IMR-90 (cell line): ENCODE measurements at regions not wholly inside any gene's neighbourhood (a gene's known extent, or its start where the extent isn't known, plus 50 kb on each side); places are given as distances from the start of the nearest gene placed in this dataset.

Experiments
- ATAC-seq: fragments of 200-7000 bp; cut with Tn5 transposase; 2 replicates; pipeline ENCODE4 v1.9.1; 2020; ENCODE audit warnings: low read depth, mild to moderate bottlenecking, moderate library complexity
- BruUV-seq: library from RNA; stranded (reverse); fragments of 400-500 nt; replicated peaks from 2 replicates; lab custom pipeline; 2021; lab: Mats Ljungman, UMichigan
- CTCF ChIA-PET: fragments of 300-600 bp; formaldehyde crosslinking; extraction: SDS; loops from one replicate; lab custom pipeline; 2021; ENCODE audit warnings: antibody characterized with exemption; lab: Yijun Ruan, JAX
- POLR2A ChIA-PET: fragments of 300-600 bp; sonication (Branson Sonifier 250); formaldehyde crosslinking; loops from one replicate; lab custom pipeline; 2022; ENCODE audit warnings: antibody characterized with exemption; ENCODE audit not compliant: unreplicated experiment; lab: Charles Lee
- DNase-seq: peaks from one replicate; pipeline ENCODE4 v3.0.0; 2013
- H2AFZ ChIP-seq: replicated peaks from 2 replicates; pipeline ENCODE3; 2013; ENCODE audit warnings: low read length, mild to moderate bottlenecking; ENCODE audit not compliant: poor library complexity
- H2AK5ac ChIP-seq: 2 replicates; pipeline ENCODE4 v1.6.1; 2013; ENCODE audit warnings: low read depth, low read length, inconsistent platforms
- H2AK9ac ChIP-seq: replicated peaks from 2 replicates; pipeline ENCODE3; 2013; ENCODE audit warnings: mild to moderate bottlenecking, low read depth, low read length, moderate library complexity; ENCODE audit not compliant: poor library complexity
- H2BK120ac ChIP-seq: 2 replicates; pipeline ENCODE4 v1.6.1; 2013; ENCODE audit warnings: low read depth, low read length, inconsistent platforms
- H2BK15ac ChIP-seq: 3 replicates; pipeline ENCODE4 v1.6.1; 2013; ENCODE audit warnings: low read depth, low read length, inconsistent platforms
- H2BK20ac ChIP-seq: 2 replicates; pipeline ENCODE4 v1.6.1; 2013; ENCODE audit warnings: low read depth, mild to moderate bottlenecking, inconsistent platforms, low read length, moderate library complexity
- H2BK5ac ChIP-seq: 2 replicates; pipeline ENCODE4 v1.6.1; 2013; ENCODE audit warnings: mild to moderate bottlenecking, low read depth, low read length, inconsistent platforms; ENCODE audit not compliant: poor library complexity, severe bottlenecking
- H3K14ac ChIP-seq: replicated peaks from 2 replicates; pipeline ENCODE4 v1.6.1; 2013; ENCODE audit warnings: low read depth, low read length, inconsistent platforms
- H3K18ac ChIP-seq: 2 replicates; pipeline ENCODE4 v1.6.1; 2013; ENCODE audit warnings: low read depth, low read length, control low read depth
- H3K23ac ChIP-seq: 2 replicates; pipeline ENCODE4 v1.6.1; 2013; ENCODE audit warnings: low read depth, low read length, inconsistent platforms
- H3K27ac ChIP-seq: 2 replicates; pipeline ENCODE4 v1.5.1; 2013; ENCODE audit warnings: mild to moderate bottlenecking, control low read depth, low read length; ENCODE audit not compliant: insufficient read depth
- H3K27me3 ChIP-seq: 2 replicates; pipeline ENCODE4 v1.6.1; 2013; ENCODE audit warnings: low read length; ENCODE audit not compliant: control insufficient read depth, insufficient read depth
- H3K36me3 ChIP-seq: 2 replicates; pipeline ENCODE4 v1.6.1; 2013; ENCODE audit warnings: low read length, mixed read lengths; ENCODE audit not compliant: control insufficient read depth, insufficient read depth
- H3K4ac ChIP-seq: 2 replicates; pipeline ENCODE4 v1.6.1; 2013; ENCODE audit warnings: low read depth, low read length, inconsistent platforms
- H3K4me1 ChIP-seq: 2 replicates; pipeline ENCODE4 v1.6.1; 2013; ENCODE audit warnings: low read length, mixed read lengths; ENCODE audit not compliant: control insufficient read depth, insufficient read depth
- H3K4me2 ChIP-seq: 2 replicates; pipeline ENCODE4 v1.6.1; 2013; ENCODE audit warnings: low read depth, mild to moderate bottlenecking, control low read depth, low read length, moderate library complexity
- H3K4me3 ChIP-seq: 2 replicates; pipeline ENCODE4 v1.5.1; 2013; ENCODE audit warnings: low read depth, mild to moderate bottlenecking, control low read depth, low read length, moderate library complexity; ENCODE audit not compliant: insufficient read depth
- H3K56ac ChIP-seq: 2 replicates; pipeline ENCODE4 v1.6.1; 2013; ENCODE audit warnings: low read length, inconsistent platforms; ENCODE audit not compliant: insufficient read depth; ENCODE audit errors: extremely low read depth
- H3K79me1 ChIP-seq, 2 experiments: 2 replicates each; pipeline ENCODE4 v1.6.1; 2013; ENCODE audit warnings: low read length in 2 of 2, inconsistent platforms in 1 of 2, low read depth in 1 of 2
- H3K9ac ChIP-seq: 2 replicates; pipeline ENCODE4 v1.6.1; 2013; ENCODE audit warnings: low read depth, low read length, control low read depth
- H3K9me1 ChIP-seq: 2 replicates; pipeline ENCODE4 v1.6.1; 2013; ENCODE audit warnings: low read length, inconsistent platforms; ENCODE audit not compliant: insufficient read depth
- H3K9me3 ChIP-seq: 2 replicates; pipeline ENCODE4 v1.6.1; 2013; ENCODE audit warnings: low read length; ENCODE audit not compliant: control insufficient read depth, insufficient read depth
- H4K20me1 ChIP-seq: 2 replicates; pipeline ENCODE4 v1.6.1; 2013; ENCODE audit warnings: low read length, inconsistent platforms; ENCODE audit not compliant: insufficient read depth
- H4K5ac ChIP-seq: 2 replicates; pipeline ENCODE4 v1.6.1; 2013; ENCODE audit warnings: mild to moderate bottlenecking, low read depth, low read length, control low read depth
- H4K8ac ChIP-seq, 2 experiments: 2 replicates each; pipeline ENCODE4 v1.6.1; 2013; ENCODE audit warnings: low read depth in 2 of 2, low read length in 2 of 2, control low read depth in 1 of 2, inconsistent platforms in 1 of 2
- H4K91ac ChIP-seq: 2 replicates; pipeline ENCODE4 v1.6.1; 2013; ENCODE audit warnings: low read depth, low read length, inconsistent platforms; ENCODE audit not compliant: insufficient read depth
- BHLHE40 ChIP-seq: fragments of 150-350 bp; IDR thresholded peaks from 2 replicates; pipeline ENCODE4 v1.6.1; 2016; ENCODE audit warnings: mild to moderate bottlenecking, low read depth, low read length
- CEBPB ChIP-seq: IDR thresholded peaks from 2 replicates; pipeline ENCODE4 v1.6.1; 2012; ENCODE audit warnings: low read depth, low read length, improper control_type of control experiment
- CHD1 ChIP-seq: IDR thresholded peaks from 2 replicates; pipeline ENCODE4 v1.6.1; 2012; ENCODE audit warnings: low read depth, low read length, improper control_type of control experiment
- ELK1 ChIP-seq: fragments of 150-350 bp; IDR thresholded peaks from 2 replicates; pipeline ENCODE4 v1.6.1; 2016; ENCODE audit warnings: low read depth, mild to moderate bottlenecking, low read length, moderate library complexity, borderline replicate concordance
- FOS ChIP-seq: fragments of 150-350 bp; IDR thresholded peaks from 2 replicates; pipeline ENCODE4 v1.6.1; 2016; ENCODE audit warnings: low read depth, low read length
- MAFK ChIP-seq: IDR thresholded peaks from 2 replicates; pipeline ENCODE4 v1.6.1; 2012; ENCODE audit warnings: low read depth, low read length, improper control_type of control experiment
- MAZ ChIP-seq: IDR thresholded peaks from 2 replicates; pipeline ENCODE4 v1.6.1; 2012; ENCODE audit warnings: low read depth, mild to moderate bottlenecking, low read length, improper control_type of control experiment, moderate library complexity, borderline replicate concordance
- MXI1 ChIP-seq: IDR thresholded peaks from 2 replicates; pipeline ENCODE4 v1.6.1; 2012; ENCODE audit warnings: low read depth, mild to moderate bottlenecking, low read length, moderate library complexity, borderline replicate concordance
- NFE2L2 ChIP-seq: fragments of 150-350 bp; IDR thresholded peaks from 2 replicates; pipeline ENCODE4 v1.6.1; 2016; ENCODE audit warnings: low read depth, mild to moderate bottlenecking, low read length
- POLR2A ChIP-seq: IDR thresholded peaks from 2 replicates; pipeline ENCODE4 v1.6.1; 2012; ENCODE audit warnings: mild to moderate bottlenecking, low read depth, low read length
- RAD21 ChIP-seq: IDR thresholded peaks from 2 replicates; pipeline ENCODE4 v1.6.1; 2012; ENCODE audit warnings: low read length, improper control_type of control experiment
- RCOR1 ChIP-seq: IDR thresholded peaks from 2 replicates; pipeline ENCODE4 v1.6.1; 2012; ENCODE audit warnings: mild to moderate bottlenecking, low read length, improper control_type of control experiment; ENCODE audit not compliant: insufficient replicate concordance
- RFX5 ChIP-seq: IDR thresholded peaks from 2 replicates; pipeline ENCODE4 v1.8.0; 2012; ENCODE audit warnings: low read depth, mild to moderate bottlenecking, low read length, moderate library complexity
- SMC3 ChIP-seq: fragments of 150-350 bp; IDR thresholded peaks from 2 replicates; pipeline ENCODE4 v1.6.1; 2016; ENCODE audit warnings: low read depth, mild to moderate bottlenecking, antibody characterized with exemption, low read length, moderate library complexity
- WGBS, 2 experiments: methylation state at CpG; one replicate each; pipeline versions ENCODE4 v1.1.5 to v1.1.7; 2013; ENCODE audit warnings: missing lambda C conversion rate in 2 of 2; ENCODE audit not compliant: insufficient read length in 1 of 2; ENCODE audit errors: extremely low coverage in 2 of 2; 5-methylcytosine and 5-hydroxymethylcytosine counted together
- dilution Hi-C: fragments of 300-500 bp; cut with HindIII; formaldehyde crosslinking; loops from one replicate; pipeline ENCODE4 v1.14.3; 2018; ENCODE audit warnings: low sequenced_read_pairs; ENCODE audit not compliant: unreplicated experiment
- in situ Hi-C: fragments of 300-500 bp; cut with MboI; formaldehyde crosslinking; loops from 3 replicates; pipeline ENCODE4 v1.14.3; 2019; ENCODE audit warnings: low sequenced_read_pairs, inconsistent platforms, mixed read lengths
- intact Hi-C: fragments of 100-400 bp; cut with micrococcal nuclease; formaldehyde crosslinking; loops from 2 replicates; pipeline ENCODE4 v1.10.0; 2022
- TF ChIP-seq, protein P1 (sequence below): conservative IDR thresholded peaks from 2 replicates; pipeline ENCODE4 v1.5.1; 2012; ENCODE audit warnings: mild to moderate bottlenecking, low read depth, low read length, improper control_type of control experiment
- TF ChIP-seq, protein P2 (sequence below): fragments of 150-350 bp; IDR thresholded peaks from 2 replicates; pipeline ENCODE4 v1.6.1; 2017; ENCODE audit warnings: mild to moderate bottlenecking, antibody characterized with exemption, low read length, low read depth

DNA sequence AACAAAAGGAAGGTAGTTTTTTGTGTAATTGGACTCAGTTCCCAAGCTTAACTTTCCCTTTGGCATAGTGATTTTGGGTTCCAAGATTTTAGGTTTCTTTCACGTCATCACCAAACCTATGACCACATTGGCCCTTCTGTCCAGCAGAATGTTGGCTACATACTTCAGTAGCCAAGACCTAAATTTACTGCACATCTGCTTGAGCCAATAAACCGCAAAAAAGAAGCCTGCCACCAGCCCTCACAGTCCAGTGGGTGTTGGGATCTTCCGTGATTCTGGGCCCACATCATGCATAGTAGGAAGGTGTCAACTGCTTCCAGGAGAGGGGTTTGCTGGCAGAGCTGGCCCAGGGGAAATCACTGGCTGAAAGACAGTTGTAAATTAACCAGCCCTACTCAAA lies 57.6 kb upstream of the LIPC start:
- ATAC-seq = no peak
- H2BK15ac ChIP-seq = no peak overlapping the region
- H3K23ac ChIP-seq = no peak overlapping the region
- H3K4me3 ChIP-seq = no peak overlapping the region
- in situ Hi-C loops = no loop called here
- no peak overlapping the region for H2AK9ac ChIP-seq
- H2AFZ ChIP-seq = peak overlapping the region; percentile 25
- H3K56ac ChIP-seq = no peak overlapping the region
- H3K9ac ChIP-seq = no peak overlapping the region
- dilution Hi-C loops = no loop called here
- BruUV-seq = no TSS peak
- H2BK20ac ChIP-seq = no peak overlapping the region
- H4K8ac ChIP-seq = no peak overlapping the region
- H2AK5ac ChIP-seq = no peak overlapping the region
- H4K20me1 ChIP-seq = no peaks in the 10 kb centered on the region
- no CpG with 5 or more reads among the region's 3 CpGs for WGBS, 2 experiments
- H3K14ac ChIP-seq = no peak overlapping the region; the same call in 1 of the 2 replicates
- intact Hi-C loops = no loop called here
- peaks cover 3% of the 10 kb centered on the region; the same call in 1 of the 2 replicates for H3K9me3 ChIP-seq
- DNase-seq = no peak
- H4K91ac ChIP-seq = peak overlapping the region; percentile 56
- no peak overlapping the region for H3K27ac ChIP-seq
- no peak overlapping the region for H3K4me2 ChIP-seq
- CTCF ChIA-PET = no interaction called here
- no peak overlapping the region for H3K4ac ChIP-seq
- H3K9me1 ChIP-seq = peaks cover 3% of the 10 kb centered on the region
- no peaks in the 10 kb centered on the region for H3K27me3 ChIP-seq
- H3K18ac ChIP-seq = no peak overlapping the region
- H3K79me1 ChIP-seq = no peaks in the 10 kb centered on the region
- peak overlapping the region; percentile 29; the same call in 1 of the 2 replicates for H2BK120ac ChIP-seq
- POLR2A ChIA-PET = no interaction called here
- no peaks in the 10 kb centered on the region for H3K36me3 ChIP-seq
- peaks cover 7% of the 10 kb centered on the region for H3K4me1 ChIP-seq
- no peak overlapping the region for H4K5ac ChIP-seq
- H2BK5ac ChIP-seq = no peak overlapping the region
- TF ChIP-seq, protein P1, sequence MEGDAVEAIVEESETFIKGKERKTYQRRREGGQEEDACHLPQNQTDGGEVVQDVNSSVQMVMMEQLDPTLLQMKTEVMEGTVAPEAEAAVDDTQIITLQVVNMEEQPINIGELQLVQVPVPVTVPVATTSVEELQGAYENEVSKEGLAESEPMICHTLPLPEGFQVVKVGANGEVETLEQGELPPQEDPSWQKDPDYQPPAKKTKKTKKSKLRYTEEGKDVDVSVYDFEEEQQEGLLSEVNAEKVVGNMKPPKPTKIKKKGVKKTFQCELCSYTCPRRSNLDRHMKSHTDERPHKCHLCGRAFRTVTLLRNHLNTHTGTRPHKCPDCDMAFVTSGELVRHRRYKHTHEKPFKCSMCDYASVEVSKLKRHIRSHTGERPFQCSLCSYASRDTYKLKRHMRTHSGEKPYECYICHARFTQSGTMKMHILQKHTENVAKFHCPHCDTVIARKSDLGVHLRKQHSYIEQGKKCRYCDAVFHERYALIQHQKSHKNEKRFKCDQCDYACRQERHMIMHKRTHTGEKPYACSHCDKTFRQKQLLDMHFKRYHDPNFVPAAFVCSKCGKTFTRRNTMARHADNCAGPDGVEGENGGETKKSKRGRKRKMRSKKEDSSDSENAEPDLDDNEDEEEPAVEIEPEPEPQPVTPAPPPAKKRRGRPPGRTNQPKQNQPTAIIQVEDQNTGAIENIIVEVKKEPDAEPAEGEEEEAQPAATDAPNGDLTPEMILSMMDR = no peak
- no peak for TF ChIP-seq ELK1
- no peak for TF ChIP-seq MAFK
- no peak for TF ChIP-seq MAZ
- no peak for TF ChIP-seq NFE2L2
- TF ChIP-seq FOS = no peak
- no peak for TF ChIP-seq BHLHE40
- no peak for TF ChIP-seq CEBPB
- TF ChIP-seq SMC3 = no peak
- no peak for TF ChIP-seq RCOR1
- TF ChIP-seq RFX5 = no peak
- TF ChIP-seq, protein P2, sequence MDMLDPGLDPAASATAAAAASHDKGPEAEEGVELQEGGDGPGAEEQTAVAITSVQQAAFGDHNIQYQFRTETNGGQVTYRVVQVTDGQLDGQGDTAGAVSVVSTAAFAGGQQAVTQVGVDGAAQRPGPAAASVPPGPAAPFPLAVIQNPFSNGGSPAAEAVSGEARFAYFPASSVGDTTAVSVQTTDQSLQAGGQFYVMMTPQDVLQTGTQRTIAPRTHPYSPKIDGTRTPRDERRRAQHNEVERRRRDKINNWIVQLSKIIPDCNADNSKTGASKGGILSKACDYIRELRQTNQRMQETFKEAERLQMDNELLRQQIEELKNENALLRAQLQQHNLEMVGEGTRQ = no peak
- no peak for TF ChIP-seq POLR2A
- no peak for TF ChIP-seq RAD21
- TF ChIP-seq MXI1 = no peak
- TF ChIP-seq CHD1 = no peak
